T-cell (primary cell): ENCODE measurements at regions not wholly inside any gene's neighbourhood (a gene's known extent, or its start where the extent isn't known, plus 50 kb on each side); places are given as distances from the start of the nearest gene placed in this dataset.

ENCODE experiments used
- ATAC-seq, 4 experiments: fragments of 200-7000 bp in 3 of 4; fragments of 150-1000 bp in 1 of 4; cut with Tn5 transposase; replicated peaks in 1 of 4; 1 replicate in 3 of 4; 2 replicates in 1 of 4; pipeline ENCODE4 v1.10.0; 2021; ENCODE audit warnings: moderate library complexity in 3 of 4, mild to moderate bottlenecking in 2 of 4, moderate number of reproducible peaks in 1 of 4
- CTCF ChIA-PET, 2 donors: fragments of 300-600 bp; sonication (Branson Sonifier 250); formaldehyde crosslinking; loops; one replicate each; lab custom pipeline; 2022; ENCODE audit warnings: antibody characterized with exemption in 2 of 2; lab: Charles Lee
- POLR2A ChIA-PET, 2 donors: fragments of 300-600 bp; sonication (Branson Sonifier 250); formaldehyde crosslinking; loops; one replicate each; lab custom pipeline; 2022; ENCODE audit warnings: antibody characterized with exemption in 2 of 2; lab: Charles Lee
- DNase-seq, 35 experiments: peaks; one replicate each; pipeline versions ENCODE4 v3.0.0 to v3.0.0-alpha.2; 2013 to 2023
- H3K27ac ChIP-seq: one replicate; pipeline ENCODE4 v1.5.1; 2013; ENCODE audit warnings: low read length
- H3K27me3 ChIP-seq, 2 experiments: replicated peaks in 1 of 2; 1 replicate in 1 of 2; 2 replicates in 1 of 2; pipeline versions ENCODE4 v1.6.1 to v1.7.0; 2013; ENCODE audit warnings: low read length in 1 of 2, mixed read lengths in 1 of 2; ENCODE audit not compliant: control insufficient read depth in 2 of 2, insufficient read depth in 2 of 2; ENCODE audit errors: extremely low read depth in 1 of 2
- H3K36me3 ChIP-seq, 2 donors: 1 replicate in 1 of 2; 2 replicates in 1 of 2; pipeline versions ENCODE4 v1.6.1 to v1.7.0; 2013; ENCODE audit warnings: low read length in 1 of 2; ENCODE audit not compliant: control insufficient read depth in 2 of 2, insufficient read depth in 1 of 2; ENCODE audit errors: extremely low read depth in 1 of 2
- H3K4me1 ChIP-seq, 2 experiments: 1 replicate in 1 of 2; 2 replicates in 1 of 2; pipeline versions ENCODE4 v1.6.1 to v1.7.0; 2013; ENCODE audit warnings: low read length in 2 of 2, mixed read lengths in 1 of 2; ENCODE audit not compliant: insufficient read depth in 2 of 2, control insufficient read depth in 1 of 2; ENCODE audit errors: extremely low read depth in 1 of 2
- H3K4me3 ChIP-seq, 2 donors: 1 replicate in 1 of 2; 2 replicates in 1 of 2; pipeline versions ENCODE4 v1.5.1 to v1.7.0; 2013; ENCODE audit warnings: mild to moderate bottlenecking in 2 of 2, low read length in 1 of 2, moderate library complexity in 1 of 2; ENCODE audit not compliant: control insufficient read depth in 1 of 2; ENCODE audit errors: extremely low read depth in 1 of 2
- H3K9me3 ChIP-seq: 2 replicates; pipeline ENCODE4 v1.7.0; 2013
- H3K27ac Mint-ChIP-seq, 2 donors: one replicate each; pipeline ENCODE4 v1.8.0; 2020 to 2021; ENCODE audit warnings: mild to moderate bottlenecking in 2 of 2, mixed read lengths in 2 of 2
- H3K27me3 Mint-ChIP-seq, 2 donors: one replicate each; pipeline ENCODE4 v1.8.0; 2021 to 2022; ENCODE audit warnings: mixed read lengths in 2 of 2
- H3K36me3 Mint-ChIP-seq: one replicate; pipeline ENCODE4 v1.8.0; 2021; ENCODE audit warnings: mixed read lengths
- H3K4me1 Mint-ChIP-seq, 3 donors: one replicate each; pipeline ENCODE4 v1.8.0; 2020 to 2022; ENCODE audit warnings: mixed read lengths in 3 of 3, mild to moderate bottlenecking in 1 of 3
- H3K4me3 Mint-ChIP-seq, 3 donors: one replicate each; pipeline ENCODE4 v1.8.0; 2020 to 2022; ENCODE audit warnings: mild to moderate bottlenecking in 3 of 3, mixed read lengths in 3 of 3, moderate library complexity in 3 of 3
- H3K9me3 Mint-ChIP-seq, 3 donors: one replicate each; pipeline ENCODE4 v1.8.0; 2020 to 2022; ENCODE audit warnings: mixed read lengths in 3 of 3
- WGBS: methylation state at CpG from one replicate; pipeline ENCODE4 v1.1.5; 2013; ENCODE audit warnings: missing lambda C conversion rate; ENCODE audit not compliant: insufficient coverage; 5-methylcytosine and 5-hydroxymethylcytosine counted together

DNA sequence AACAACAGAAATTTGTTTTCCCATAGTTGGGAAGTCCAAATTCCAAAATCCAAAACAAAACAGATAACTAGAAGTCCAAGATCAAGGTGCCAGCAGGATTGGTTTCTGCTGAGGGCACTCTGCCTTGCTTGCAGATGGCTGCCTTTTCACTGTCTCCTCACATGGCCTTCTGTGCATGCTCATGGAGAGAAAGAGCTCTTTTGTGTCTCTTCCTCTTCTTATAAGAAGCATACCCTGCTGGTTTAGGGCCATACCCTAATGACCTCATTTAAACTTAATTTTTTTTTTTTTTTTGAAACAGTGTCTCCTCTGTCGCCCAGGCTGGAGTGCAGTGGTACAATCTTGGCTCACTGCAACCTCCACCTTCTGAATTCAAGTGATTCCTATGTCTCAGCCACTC lies 1974.1 kb upstream of the PCDH20 start:
- Mint-ChIP-seq H3K27me3 (no peaks in the 10 kb centered on the region), H3K9me3 (peaks cover 7 to 16% (median 13%) of the 10 kb centered on the region in 3 donors), H3K4me3 (no peak overlapping the region), H3K36me3 (no peaks in the 10 kb centered on the region), H3K4me1 (no peaks in the 10 kb centered on the region), H3K27ac (no peak overlapping the region)
- ChIA-PET POLR2A (no interaction called here), CTCF (no interaction called here)
- no CpG with 5 or more reads among the region's 1 CpG for WGBS
- H3K27me3 ChIP-seq, result no peaks in the 10 kb centered on the region
- H3K36me3 ChIP-seq, result no peaks in the 10 kb centered on the region
- H3K9me3 ChIP-seq, result no peaks in the 10 kb centered on the region
- H3K4me3 ChIP-seq, result no peak overlapping the region
- DNase-seq, result no peak
- H3K27ac ChIP-seq, result no peak overlapping the region
- ATAC-seq, result no peak
- H3K4me1 ChIP-seq, result no peaks in the 10 kb centered on the region

DNA sequence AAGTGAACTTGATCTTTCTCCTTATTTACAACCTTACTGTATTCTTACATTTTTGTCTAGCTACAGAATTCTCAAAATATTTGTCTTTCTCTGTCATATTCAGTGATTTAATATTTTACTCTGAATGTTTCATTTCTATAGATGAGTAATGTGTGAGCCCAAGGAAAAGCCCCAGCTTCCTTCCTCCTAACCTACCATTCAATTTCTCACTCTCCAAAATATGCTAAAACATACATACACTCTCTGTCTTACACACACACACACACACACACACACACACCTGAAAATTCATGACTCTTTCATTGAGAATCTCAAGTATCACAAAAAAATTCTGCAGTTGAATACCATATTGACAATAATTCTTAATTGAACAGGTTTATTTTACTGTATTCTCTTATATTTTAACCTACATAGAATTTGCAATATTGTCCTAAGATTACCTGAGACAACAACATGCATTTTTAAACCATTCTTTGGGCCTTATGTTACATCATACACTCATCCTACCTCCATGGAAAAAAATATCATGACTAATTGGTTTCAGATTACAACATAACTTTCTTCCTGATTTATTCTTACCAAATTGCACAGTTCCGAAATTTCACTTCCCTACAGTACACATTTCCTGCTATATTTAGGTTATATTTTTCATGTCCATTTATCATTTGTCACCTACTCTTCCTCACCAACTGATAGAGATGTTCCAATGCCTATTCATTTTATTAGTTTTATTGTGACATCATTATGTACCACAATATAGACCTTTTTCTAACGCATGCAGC lies 1965.6 kb upstream of the PCDH20 start:
- no peak for DNase-seq
- Histone ChIP-seq H3K36me3 (no peaks in the 10 kb centered on the region), H3K4me1 (no peaks in the 10 kb centered on the region), H3K27me3 (no peaks in the 10 kb centered on the region), H3K9me3 (no peaks in the 10 kb centered on the region), H3K27ac (no peak overlapping the region), H3K4me3 (no peak overlapping the region)
- Mint-ChIP-seq H3K27me3 (no peaks in the 10 kb centered on the region), H3K36me3 (no peaks in the 10 kb centered on the region), H3K27ac (no peak overlapping the region), H3K4me3 (no peak overlapping the region), H3K9me3 (peaks cover 10 to 41% (median 24%) of the 10 kb centered on the region in 3 donors), H3K4me1 (no peaks in the 10 kb centered on the region)
- ChIA-PET POLR2A (no interaction called here), CTCF (no interaction called here)
- ATAC-seq, result no peak
- 80% methylated on average over 1 of the region's 2 CpGs for WGBS

DNA sequence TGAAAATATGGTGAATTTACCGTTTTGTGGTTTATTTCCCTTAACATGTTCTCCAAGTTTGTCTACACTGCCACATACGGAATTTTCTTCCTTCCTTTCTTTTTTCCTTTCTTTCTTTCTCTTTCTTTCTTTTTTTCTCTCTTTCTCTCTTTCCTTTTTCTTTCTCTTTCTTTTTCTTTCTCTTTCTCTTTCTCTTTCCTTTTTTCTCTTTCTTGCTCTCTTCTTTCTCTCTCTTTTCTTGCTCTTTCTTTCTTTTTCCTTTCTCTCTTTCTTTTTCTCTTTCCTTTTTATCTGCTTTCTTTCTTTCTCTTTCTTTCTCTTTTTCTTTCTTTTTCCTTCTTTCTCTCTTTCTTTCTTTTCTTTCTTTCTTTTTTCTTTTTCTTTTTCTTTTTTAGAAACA lies 1962.3 kb upstream of the PCDH20 start:
- Mint-ChIP-seq H3K36me3 (no peaks in the 10 kb centered on the region), H3K4me3 (no peak overlapping the region), H3K4me1 (no peaks in the 10 kb centered on the region), H3K27me3 (no peaks in the 10 kb centered on the region), H3K27ac (no peak overlapping the region), H3K9me3 (peaks cover 9 to 40% (median 29%) of the 10 kb centered on the region in 3 donors)
- CTCF ChIA-PET, result no interaction called here
- POLR2A ChIA-PET, result no interaction called here
- no peaks in the 10 kb centered on the region for H3K27me3 ChIP-seq
- ATAC-seq, result no peak
- H3K9me3 ChIP-seq, result no peaks in the 10 kb centered on the region
- no peaks in the 10 kb centered on the region for H3K36me3 ChIP-seq
- no peak for DNase-seq
- H3K27ac ChIP-seq, result no peak overlapping the region
- H3K4me3 ChIP-seq, result no peak overlapping the region
- WGBS, result no CpG with 5 or more reads among the region's 2 CpGs
- no peaks in the 10 kb centered on the region for H3K4me1 ChIP-seq

DNA sequence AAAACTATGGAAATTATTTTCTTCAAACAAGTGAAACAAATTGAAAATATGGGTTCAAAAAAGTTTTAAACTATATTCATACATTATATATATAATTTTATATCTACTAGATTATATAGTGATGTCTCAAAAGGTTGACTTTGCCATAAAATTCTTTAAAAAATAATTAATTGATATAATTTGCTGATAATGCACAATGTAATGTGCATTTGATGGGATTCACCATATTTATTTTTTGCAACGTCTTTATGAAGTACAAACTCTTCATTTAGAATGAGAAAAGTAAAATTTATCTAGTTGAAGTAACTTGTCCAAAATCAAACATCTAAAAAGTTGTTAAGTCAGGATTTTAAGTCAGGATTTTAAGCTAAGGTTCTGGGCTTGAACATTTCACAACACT lies 1954.5 kb upstream of the PCDH20 start:
- no peaks in the 10 kb centered on the region for H3K27me3 Mint-ChIP-seq
- H3K4me3 Mint-ChIP-seq, result no peak overlapping the region
- no peak overlapping the region for H3K27ac Mint-ChIP-seq
- peaks cover 7 to 24% (median 22%) of the 10 kb centered on the region in 3 donors for H3K9me3 Mint-ChIP-seq
- POLR2A ChIA-PET, result no interaction called here
- CTCF ChIA-PET, result no interaction called here
- H3K4me1 Mint-ChIP-seq, result no peaks in the 10 kb centered on the region
- Histone ChIP-seq H3K27me3 (no peaks in the 10 kb centered on the region), H3K4me1 (no peaks in the 10 kb centered on the region), H3K9me3 (no peaks in the 10 kb centered on the region), H3K36me3 (no peaks in the 10 kb centered on the region), H3K27ac (no peak overlapping the region), H3K4me3 (no peak overlapping the region)
- no CpG with 5 or more reads among the region's 1 CpG for WGBS
- no peaks in the 10 kb centered on the region for H3K36me3 Mint-ChIP-seq
- ATAC-seq, result no peak
- no peak for DNase-seq

DNA sequence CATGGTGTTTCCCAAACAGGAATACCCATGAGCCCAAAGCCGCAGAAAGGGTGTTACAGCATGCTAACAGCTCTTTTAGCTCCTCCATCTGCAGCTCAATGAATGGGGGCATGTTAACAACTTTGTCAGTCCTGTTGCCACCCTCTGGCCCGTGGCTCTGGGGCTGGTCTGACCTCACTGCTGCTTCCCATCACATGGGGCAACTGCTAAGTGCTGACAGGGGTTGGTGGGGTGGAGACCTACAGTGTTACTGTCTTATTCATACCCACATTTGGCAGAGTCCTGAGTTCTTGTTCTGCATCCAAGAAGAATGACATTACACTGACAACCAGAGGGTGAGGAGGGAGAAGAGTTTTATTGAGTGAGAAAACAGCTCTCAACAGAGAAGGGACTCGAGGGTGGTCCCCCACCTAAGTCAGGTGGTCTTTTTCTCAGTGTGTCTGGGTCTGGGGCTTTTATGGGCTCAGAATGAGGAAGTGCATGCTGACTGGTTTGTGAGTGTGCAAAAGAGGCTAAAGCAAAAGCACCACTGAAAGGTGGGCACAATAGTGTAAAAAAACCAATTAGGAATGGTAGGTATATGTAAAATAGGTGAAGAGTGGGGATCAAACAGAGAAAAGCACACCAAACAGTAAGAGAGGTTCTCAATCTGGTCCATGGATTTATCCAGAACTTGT lies 1952.0 kb upstream of the PCDH20 start:
- Histone ChIP-seq H3K36me3 (no peaks in the 10 kb centered on the region), H3K27ac (no peak overlapping the region), H3K4me1 (no peaks in the 10 kb centered on the region), H3K27me3 (no peaks in the 10 kb centered on the region), H3K9me3 (no peaks in the 10 kb centered on the region), H3K4me3 (no peak overlapping the region)
- DNase-seq, result no peak
- no peak overlapping the region for H3K27ac Mint-ChIP-seq
- ChIA-PET CTCF (no interaction called here), POLR2A (no interaction called here)
- ATAC-seq, result no peak
- WGBS, result 100% methylated on average over 1 of the region's 3 CpGs
- H3K9me3 Mint-ChIP-seq, result peaks cover 7 to 20% (median 18%) of the 10 kb centered on the region in 3 donors
- H3K36me3 Mint-ChIP-seq, result no peaks in the 10 kb centered on the region
- H3K27me3 Mint-ChIP-seq, result no peaks in the 10 kb centered on the region
- H3K4me3 Mint-ChIP-seq, result no peak overlapping the region
- H3K4me1 Mint-ChIP-seq, result no peaks in the 10 kb centered on the region

DNA sequence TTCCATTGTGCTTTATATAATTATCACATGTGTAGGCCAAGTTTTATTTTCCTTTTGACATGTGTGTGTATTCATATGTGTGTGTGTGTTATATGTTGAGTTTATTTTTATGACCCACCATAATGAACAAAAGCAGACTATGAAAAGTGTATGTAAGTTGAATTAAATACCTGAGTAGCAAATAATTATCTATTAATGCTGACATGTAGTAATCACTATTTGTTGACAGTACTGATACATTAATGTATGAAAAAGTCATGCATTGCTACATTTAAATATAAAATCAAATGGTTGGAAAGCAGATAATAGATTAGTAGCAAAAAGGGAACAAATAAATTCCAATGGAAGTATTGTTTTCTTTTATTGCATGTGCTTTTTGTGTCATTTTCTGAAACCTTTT lies 1948.5 kb upstream of the PCDH20 start:
- no peak for ATAC-seq
- POLR2A ChIA-PET, result no interaction called here

More for the DNA sequence above, 1948.5 kb upstream of the PCDH20 start:
- Mint-ChIP-seq H3K36me3 (no peaks in the 10 kb centered on the region), H3K4me1 (no peaks in the 10 kb centered on the region), H3K27me3 (no peaks in the 10 kb centered on the region), H3K4me3 (no peak overlapping the region), H3K9me3 (peaks cover 7 to 15% (median 9%) of the 10 kb centered on the region in 3 donors), H3K27ac (no peak overlapping the region)
- H3K9me3 ChIP-seq, result no peaks in the 10 kb centered on the region
- H3K27ac ChIP-seq, result no peak overlapping the region
- no peaks in the 10 kb centered on the region for H3K36me3 ChIP-seq
- no peak for DNase-seq
- H3K4me1 ChIP-seq, result no peaks in the 10 kb centered on the region
- H3K27me3 ChIP-seq, result no peaks in the 10 kb centered on the region
- no peak overlapping the region for H3K4me3 ChIP-seq
- CTCF ChIA-PET, result no interaction called here
